Lung (tissue), 11 donors: ENCODE measurements at regions not wholly inside any gene's neighbourhood (a gene's known extent, or its start where the extent isn't known, plus 50 kb on each side); places are given as distances from the start of the nearest gene placed in this dataset.

ENCODE experiments used
- ATAC-seq: fragments of 200-7000 bp; cut with Tn5 transposase; one replicate; pipeline ENCODE4 v1.9.1; 2020; ENCODE audit warnings: moderate number of reproducible peaks; ENCODE audit not compliant: insufficient read depth, low FRiP score
- DNase-seq, 3 donors: peaks; one replicate each; pipeline ENCODE4 v3.0.0-alpha.2; 2013 to 2017
- H3K27ac ChIP-seq, 2 donors: one replicate each; pipeline ENCODE4 v1.5.1; 2013; ENCODE audit warnings: mild to moderate bottlenecking in 2 of 2, moderate library complexity in 2 of 2, control low read depth in 1 of 2, inconsistent platforms in 1 of 2, low read depth in 1 of 2, low read length in 1 of 2
- H3K27me3 ChIP-seq, 3 donors: one replicate each; pipeline ENCODE4 v1.5.1; 2013; ENCODE audit warnings: low read length in 2 of 3; ENCODE audit not compliant: control insufficient read depth in 3 of 3, insufficient read depth in 3 of 3
- H3K36me3 ChIP-seq, 4 donors: one replicate each; pipeline ENCODE4 v1.5.1; 2013; ENCODE audit warnings: low read length in 4 of 4, mild to moderate bottlenecking in 1 of 4, moderate library complexity in 1 of 4; ENCODE audit not compliant: control insufficient read depth in 4 of 4, insufficient read depth in 4 of 4
- H3K4me1 ChIP-seq, 5 donors: one replicate each; pipeline ENCODE4 v1.5.1; 2013; ENCODE audit warnings: low read length in 5 of 5, mild to moderate bottlenecking in 2 of 5, moderate library complexity in 1 of 5; ENCODE audit not compliant: control insufficient read depth in 5 of 5, insufficient read depth in 5 of 5
- H3K4me3 ChIP-seq: one replicate; pipeline ENCODE4 v1.5.1; 2013; ENCODE audit warnings: mild to moderate bottlenecking, control low read depth, moderate library complexity
- H3K9ac ChIP-seq, 2 donors: one replicate each; pipeline ENCODE4 v1.5.1; 2013; ENCODE audit warnings: low read length in 2 of 2, control low read depth in 1 of 2; ENCODE audit not compliant: insufficient read depth in 1 of 2
- H3K9me3 ChIP-seq, 4 donors: one replicate each; pipeline ENCODE4 v1.5.1; 2013; ENCODE audit warnings: low read length in 3 of 4, mild to moderate bottlenecking in 1 of 4, moderate library complexity in 1 of 4; ENCODE audit not compliant: control insufficient read depth in 4 of 4, insufficient read depth in 3 of 4
- WGBS, 2 donors: extraction: QIAGEN DNeasy Blood & Tissue Kit; methylation state at CpG; one replicate each; pipeline ENCODE4 v1.1.7; 2013; 5-methylcytosine and 5-hydroxymethylcytosine counted together
- TF ChIP-seq, protein P1 (sequence below): IDR thresholded peaks from 2 replicates; pipeline ENCODE4 v1.5.1; 2012; ENCODE audit warnings: mild to moderate bottlenecking; ENCODE audit errors: control extremely low read depth, extremely low read depth
- donor health status: control.
- donor health status: control.
- donor health status: Bipolar disorder and iron deficiency.
- donor health status: healthy.
- donor health status: DM: yes; HTN: yes; CAD: no.

DNA sequence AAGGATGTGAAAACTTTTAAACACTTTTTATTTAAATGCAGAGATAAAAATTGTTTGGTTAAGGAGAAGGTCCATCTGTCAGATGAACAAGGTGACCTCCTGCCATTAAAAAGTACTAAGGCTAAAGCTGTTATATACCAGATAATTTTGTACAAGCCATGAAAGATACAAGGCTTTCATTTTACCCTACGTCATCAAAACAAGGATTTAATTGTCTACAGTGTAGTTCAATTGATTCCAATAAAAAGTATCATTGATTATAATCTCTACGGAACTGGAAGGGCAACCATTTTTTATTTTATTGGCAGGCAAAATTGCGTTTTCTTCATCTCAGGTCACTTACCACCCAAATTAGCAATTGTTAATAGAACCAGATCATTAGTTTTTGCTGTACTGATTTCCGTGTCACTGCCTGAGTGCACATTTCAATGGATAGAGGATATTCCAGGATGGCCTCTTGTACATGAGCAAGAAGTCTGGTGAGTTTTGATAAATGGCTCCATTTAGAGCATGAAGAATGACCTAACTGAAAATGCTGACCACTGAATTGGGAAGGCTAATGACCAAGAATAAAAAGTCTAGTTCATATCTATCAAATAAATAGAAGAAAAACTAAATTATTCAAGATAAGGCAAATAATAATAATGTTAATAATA lies 564.9 kb downstream of the JRKL start:
- TF ChIP-seq, protein P1, sequence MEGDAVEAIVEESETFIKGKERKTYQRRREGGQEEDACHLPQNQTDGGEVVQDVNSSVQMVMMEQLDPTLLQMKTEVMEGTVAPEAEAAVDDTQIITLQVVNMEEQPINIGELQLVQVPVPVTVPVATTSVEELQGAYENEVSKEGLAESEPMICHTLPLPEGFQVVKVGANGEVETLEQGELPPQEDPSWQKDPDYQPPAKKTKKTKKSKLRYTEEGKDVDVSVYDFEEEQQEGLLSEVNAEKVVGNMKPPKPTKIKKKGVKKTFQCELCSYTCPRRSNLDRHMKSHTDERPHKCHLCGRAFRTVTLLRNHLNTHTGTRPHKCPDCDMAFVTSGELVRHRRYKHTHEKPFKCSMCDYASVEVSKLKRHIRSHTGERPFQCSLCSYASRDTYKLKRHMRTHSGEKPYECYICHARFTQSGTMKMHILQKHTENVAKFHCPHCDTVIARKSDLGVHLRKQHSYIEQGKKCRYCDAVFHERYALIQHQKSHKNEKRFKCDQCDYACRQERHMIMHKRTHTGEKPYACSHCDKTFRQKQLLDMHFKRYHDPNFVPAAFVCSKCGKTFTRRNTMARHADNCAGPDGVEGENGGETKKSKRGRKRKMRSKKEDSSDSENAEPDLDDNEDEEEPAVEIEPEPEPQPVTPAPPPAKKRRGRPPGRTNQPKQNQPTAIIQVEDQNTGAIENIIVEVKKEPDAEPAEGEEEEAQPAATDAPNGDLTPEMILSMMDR = no peak
- H3K27me3 ChIP-seq = no peaks in the 10 kb centered on the region
- no peak overlapping the region for H3K4me3 ChIP-seq
- DNase-seq (no peak), ATAC-seq (no peak)
- H3K9me3 ChIP-seq = no peaks in the 10 kb centered on the region
- H3K27ac ChIP-seq = no peak overlapping the region
- H3K4me1 ChIP-seq = no peaks in the 10 kb centered on the region
- WGBS, 2 donors = 76 to 80% methylated on average over 4 of the region's 4 CpGs
- H3K9ac ChIP-seq = no peak overlapping the region
- H3K36me3 ChIP-seq = no peaks in the 10 kb centered on the region

DNA sequence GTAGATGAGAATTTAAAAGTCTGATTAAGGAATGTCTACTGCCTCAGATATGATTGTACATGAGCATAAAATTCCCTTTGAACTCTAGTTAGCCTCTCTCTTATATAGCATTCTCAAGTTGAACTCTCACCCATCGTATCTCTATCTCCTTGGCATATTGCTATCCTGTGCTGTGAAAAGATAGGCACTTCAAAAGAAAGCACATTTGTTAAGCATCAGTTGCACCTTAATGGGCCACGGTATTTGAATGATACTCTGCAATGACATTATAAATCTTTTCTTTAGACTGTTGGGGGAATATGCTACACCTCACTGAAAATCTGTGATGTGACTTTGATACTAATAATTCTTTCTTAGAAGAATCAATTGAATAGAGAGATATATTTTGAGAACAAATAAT lies 570.7 kb downstream of the JRKL start:
- 54 to 79% methylated on average over 2 of the region's 2 CpGs for WGBS, 2 donors

GRCh38 chr11:96960926-96961325 lies 571.1 kb downstream of the JRKL start:
- TF ChIP-seq, protein P1 = no peak
- H3K27me3 ChIP-seq = no peaks in the 10 kb centered on the region
- no peak overlapping the region for H3K4me3 ChIP-seq
- H3K36me3 ChIP-seq = no peaks in the 10 kb centered on the region
- no peak overlapping the region for H3K9ac ChIP-seq
- ATAC-seq = no peak
- H3K27ac ChIP-seq = no peak overlapping the region
- peaks cover 0 to 1% (median 0%) of the 10 kb centered on the region in 4 donors for H3K9me3 ChIP-seq
- 93 to 96% methylated on average over 1 of the region's 1 CpG for WGBS, 2 donors
- no peaks in the 10 kb centered on the region for H3K4me1 ChIP-seq
- DNase-seq = no peak

More for the DNA sequence above, 570.7 kb downstream of the JRKL start:
- Histone ChIP-seq H3K27ac (no peak overlapping the region), H3K4me1 (no peaks in the 10 kb centered on the region), H3K4me3 (no peak overlapping the region), H3K36me3 (no peaks in the 10 kb centered on the region), H3K9me3 (peaks cover 0 to 1% (median 0%) of the 10 kb centered on the region in 4 donors), H3K27me3 (no peaks in the 10 kb centered on the region), H3K9ac (no peak overlapping the region)
- ATAC-seq = no peak
- DNase-seq = no peak
- TF ChIP-seq, protein P1 = no peak

- no peak for DNase-seq
- no peaks in the 10 kb centered on the region for H3K36me3 ChIP-seq
- TF ChIP-seq, protein P1 = no peak
- 67 to 79% methylated on average over 4 of the region's 4 CpGs for WGBS, 2 donors
- no peak for ATAC-seq
- H3K9ac ChIP-seq = no peak overlapping the region
- peaks cover 0 to 1% (median 0%) of the 10 kb centered on the region in 4 donors for H3K9me3 ChIP-seq
- H3K4me1 ChIP-seq = no peaks in the 10 kb centered on the region
- no peak overlapping the region for H3K4me3 ChIP-seq
- H3K27me3 ChIP-seq = no peaks in the 10 kb centered on the region
- H3K27ac ChIP-seq = no peak overlapping the region
Measured at GRCh38 chr11:96961931-96962330, 572.1 kb downstream of the JRKL start.
